IMR-90 (cell line): ENCODE measurements at regions not wholly inside any gene's neighbourhood (a gene's known extent, or its start where the extent isn't known, plus 50 kb on each side); places are given as distances from the start of the nearest gene placed in this dataset.

ENCODE experiments used
- ATAC-seq: fragments of 200-7000 bp; cut with Tn5 transposase; 2 replicates; pipeline ENCODE4 v1.9.1; 2020; ENCODE audit warnings: low read depth, mild to moderate bottlenecking, moderate library complexity
- BruUV-seq: library from RNA; stranded (reverse); fragments of 400-500 nt; replicated peaks from 2 replicates; lab custom pipeline; 2021; lab: Mats Ljungman, UMichigan
- CTCF ChIA-PET: fragments of 300-600 bp; formaldehyde crosslinking; extraction: SDS; loops from one replicate; lab custom pipeline; 2021; ENCODE audit warnings: antibody characterized with exemption; lab: Yijun Ruan, JAX
- POLR2A ChIA-PET: fragments of 300-600 bp; sonication (Branson Sonifier 250); formaldehyde crosslinking; loops from one replicate; lab custom pipeline; 2022; ENCODE audit warnings: antibody characterized with exemption; ENCODE audit not compliant: unreplicated experiment; lab: Charles Lee
- DNase-seq: peaks from one replicate; pipeline ENCODE4 v3.0.0; 2013
- H2AFZ ChIP-seq: replicated peaks from 2 replicates; pipeline ENCODE3; 2013; ENCODE audit warnings: low read length, mild to moderate bottlenecking; ENCODE audit not compliant: poor library complexity
- H2AK5ac ChIP-seq: 2 replicates; pipeline ENCODE4 v1.6.1; 2013; ENCODE audit warnings: low read depth, low read length, inconsistent platforms
- H2AK9ac ChIP-seq: replicated peaks from 2 replicates; pipeline ENCODE3; 2013; ENCODE audit warnings: mild to moderate bottlenecking, low read depth, low read length, moderate library complexity; ENCODE audit not compliant: poor library complexity
- H2BK120ac ChIP-seq: 2 replicates; pipeline ENCODE4 v1.6.1; 2013; ENCODE audit warnings: low read depth, low read length, inconsistent platforms
- H2BK15ac ChIP-seq: 3 replicates; pipeline ENCODE4 v1.6.1; 2013; ENCODE audit warnings: low read depth, low read length, inconsistent platforms
- H2BK20ac ChIP-seq: 2 replicates; pipeline ENCODE4 v1.6.1; 2013; ENCODE audit warnings: low read depth, mild to moderate bottlenecking, inconsistent platforms, low read length, moderate library complexity
- H2BK5ac ChIP-seq: 2 replicates; pipeline ENCODE4 v1.6.1; 2013; ENCODE audit warnings: mild to moderate bottlenecking, low read depth, low read length, inconsistent platforms; ENCODE audit not compliant: poor library complexity, severe bottlenecking
- H3K14ac ChIP-seq: replicated peaks from 2 replicates; pipeline ENCODE4 v1.6.1; 2013; ENCODE audit warnings: low read depth, low read length, inconsistent platforms
- H3K18ac ChIP-seq: 2 replicates; pipeline ENCODE4 v1.6.1; 2013; ENCODE audit warnings: low read depth, low read length, control low read depth
- H3K23ac ChIP-seq: 2 replicates; pipeline ENCODE4 v1.6.1; 2013; ENCODE audit warnings: low read depth, low read length, inconsistent platforms
- H3K27ac ChIP-seq: 2 replicates; pipeline ENCODE4 v1.5.1; 2013; ENCODE audit warnings: mild to moderate bottlenecking, control low read depth, low read length; ENCODE audit not compliant: insufficient read depth
- H3K27me3 ChIP-seq: 2 replicates; pipeline ENCODE4 v1.6.1; 2013; ENCODE audit warnings: low read length; ENCODE audit not compliant: control insufficient read depth, insufficient read depth
- H3K36me3 ChIP-seq: 2 replicates; pipeline ENCODE4 v1.6.1; 2013; ENCODE audit warnings: low read length, mixed read lengths; ENCODE audit not compliant: control insufficient read depth, insufficient read depth
- H3K4ac ChIP-seq: 2 replicates; pipeline ENCODE4 v1.6.1; 2013; ENCODE audit warnings: low read depth, low read length, inconsistent platforms
- H3K4me1 ChIP-seq: 2 replicates; pipeline ENCODE4 v1.6.1; 2013; ENCODE audit warnings: low read length, mixed read lengths; ENCODE audit not compliant: control insufficient read depth, insufficient read depth
- H3K4me2 ChIP-seq: 2 replicates; pipeline ENCODE4 v1.6.1; 2013; ENCODE audit warnings: low read depth, mild to moderate bottlenecking, control low read depth, low read length, moderate library complexity
- H3K4me3 ChIP-seq: 2 replicates; pipeline ENCODE4 v1.5.1; 2013; ENCODE audit warnings: low read depth, mild to moderate bottlenecking, control low read depth, low read length, moderate library complexity; ENCODE audit not compliant: insufficient read depth
- H3K56ac ChIP-seq: 2 replicates; pipeline ENCODE4 v1.6.1; 2013; ENCODE audit warnings: low read length, inconsistent platforms; ENCODE audit not compliant: insufficient read depth; ENCODE audit errors: extremely low read depth
- H3K79me1 ChIP-seq, 2 experiments: 2 replicates each; pipeline ENCODE4 v1.6.1; 2013; ENCODE audit warnings: low read length in 2 of 2, inconsistent platforms in 1 of 2, low read depth in 1 of 2
- H3K9ac ChIP-seq: 2 replicates; pipeline ENCODE4 v1.6.1; 2013; ENCODE audit warnings: low read depth, low read length, control low read depth
- H3K9me1 ChIP-seq: 2 replicates; pipeline ENCODE4 v1.6.1; 2013; ENCODE audit warnings: low read length, inconsistent platforms; ENCODE audit not compliant: insufficient read depth
- H3K9me3 ChIP-seq: 2 replicates; pipeline ENCODE4 v1.6.1; 2013; ENCODE audit warnings: low read length; ENCODE audit not compliant: control insufficient read depth, insufficient read depth
- H4K20me1 ChIP-seq: 2 replicates; pipeline ENCODE4 v1.6.1; 2013; ENCODE audit warnings: low read length, inconsistent platforms; ENCODE audit not compliant: insufficient read depth
- H4K5ac ChIP-seq: 2 replicates; pipeline ENCODE4 v1.6.1; 2013; ENCODE audit warnings: mild to moderate bottlenecking, low read depth, low read length, control low read depth
- H4K8ac ChIP-seq, 2 experiments: 2 replicates each; pipeline ENCODE4 v1.6.1; 2013; ENCODE audit warnings: low read depth in 2 of 2, low read length in 2 of 2, control low read depth in 1 of 2, inconsistent platforms in 1 of 2
- H4K91ac ChIP-seq: 2 replicates; pipeline ENCODE4 v1.6.1; 2013; ENCODE audit warnings: low read depth, low read length, inconsistent platforms; ENCODE audit not compliant: insufficient read depth
- BHLHE40 ChIP-seq: fragments of 150-350 bp; IDR thresholded peaks from 2 replicates; pipeline ENCODE4 v1.6.1; 2016; ENCODE audit warnings: mild to moderate bottlenecking, low read depth, low read length
- CEBPB ChIP-seq: IDR thresholded peaks from 2 replicates; pipeline ENCODE4 v1.6.1; 2012; ENCODE audit warnings: low read depth, low read length, improper control_type of control experiment
- CHD1 ChIP-seq: IDR thresholded peaks from 2 replicates; pipeline ENCODE4 v1.6.1; 2012; ENCODE audit warnings: low read depth, low read length, improper control_type of control experiment
- CTCF ChIP-seq: conservative IDR thresholded peaks from 2 replicates; pipeline ENCODE4 v1.5.1; 2012; ENCODE audit warnings: mild to moderate bottlenecking, low read depth, low read length, improper control_type of control experiment
- ELK1 ChIP-seq: fragments of 150-350 bp; IDR thresholded peaks from 2 replicates; pipeline ENCODE4 v1.6.1; 2016; ENCODE audit warnings: low read depth, mild to moderate bottlenecking, low read length, moderate library complexity, borderline replicate concordance
- FOS ChIP-seq: fragments of 150-350 bp; IDR thresholded peaks from 2 replicates; pipeline ENCODE4 v1.6.1; 2016; ENCODE audit warnings: low read depth, low read length
- MAFK ChIP-seq: IDR thresholded peaks from 2 replicates; pipeline ENCODE4 v1.6.1; 2012; ENCODE audit warnings: low read depth, low read length, improper control_type of control experiment
- MAZ ChIP-seq: IDR thresholded peaks from 2 replicates; pipeline ENCODE4 v1.6.1; 2012; ENCODE audit warnings: low read depth, mild to moderate bottlenecking, low read length, improper control_type of control experiment, moderate library complexity, borderline replicate concordance
- MXI1 ChIP-seq: IDR thresholded peaks from 2 replicates; pipeline ENCODE4 v1.6.1; 2012; ENCODE audit warnings: low read depth, mild to moderate bottlenecking, low read length, moderate library complexity, borderline replicate concordance
- NFE2L2 ChIP-seq: fragments of 150-350 bp; IDR thresholded peaks from 2 replicates; pipeline ENCODE4 v1.6.1; 2016; ENCODE audit warnings: low read depth, mild to moderate bottlenecking, low read length
- POLR2A ChIP-seq: IDR thresholded peaks from 2 replicates; pipeline ENCODE4 v1.6.1; 2012; ENCODE audit warnings: mild to moderate bottlenecking, low read depth, low read length
- RAD21 ChIP-seq: IDR thresholded peaks from 2 replicates; pipeline ENCODE4 v1.6.1; 2012; ENCODE audit warnings: low read length, improper control_type of control experiment
- RCOR1 ChIP-seq: IDR thresholded peaks from 2 replicates; pipeline ENCODE4 v1.6.1; 2012; ENCODE audit warnings: mild to moderate bottlenecking, low read length, improper control_type of control experiment; ENCODE audit not compliant: insufficient replicate concordance
- RFX5 ChIP-seq: IDR thresholded peaks from 2 replicates; pipeline ENCODE4 v1.8.0; 2012; ENCODE audit warnings: low read depth, mild to moderate bottlenecking, low read length, moderate library complexity
- SMC3 ChIP-seq: fragments of 150-350 bp; IDR thresholded peaks from 2 replicates; pipeline ENCODE4 v1.6.1; 2016; ENCODE audit warnings: low read depth, mild to moderate bottlenecking, antibody characterized with exemption, low read length, moderate library complexity
- USF2 ChIP-seq: fragments of 150-350 bp; IDR thresholded peaks from 2 replicates; pipeline ENCODE4 v1.6.1; 2017; ENCODE audit warnings: mild to moderate bottlenecking, antibody characterized with exemption, low read length, low read depth
- WGBS, 2 experiments: methylation state at CpG; one replicate each; pipeline versions ENCODE4 v1.1.5 to v1.1.7; 2013; ENCODE audit warnings: missing lambda C conversion rate in 2 of 2; ENCODE audit not compliant: insufficient read length in 1 of 2; ENCODE audit errors: extremely low coverage in 2 of 2; 5-methylcytosine and 5-hydroxymethylcytosine counted together
- dilution Hi-C: fragments of 300-500 bp; cut with HindIII; formaldehyde crosslinking; loops from one replicate; pipeline ENCODE4 v1.14.3; 2018; ENCODE audit warnings: low sequenced_read_pairs; ENCODE audit not compliant: unreplicated experiment
- in situ Hi-C: fragments of 300-500 bp; cut with MboI; formaldehyde crosslinking; loops from 3 replicates; pipeline ENCODE4 v1.14.3; 2019; ENCODE audit warnings: low sequenced_read_pairs, inconsistent platforms, mixed read lengths
- intact Hi-C: fragments of 100-400 bp; cut with micrococcal nuclease; formaldehyde crosslinking; loops from 2 replicates; pipeline ENCODE4 v1.10.0; 2022

GRCh38 chr1:94335950-94336349, 82.2 kb upstream of the ABCD3 start:
- H2BK5ac ChIP-seq = no peak overlapping the region
- H2AK9ac ChIP-seq = no peak overlapping the region
- ATAC-seq (peak; percentile 89), DNase-seq (peak; percentile 95)
- H2AFZ ChIP-seq = no peak overlapping the region
- H4K91ac ChIP-seq = no peak overlapping the region
- no peak overlapping the region for H3K18ac ChIP-seq
- H4K8ac ChIP-seq = no peak overlapping the region
- BruUV-seq = no TSS peak
- no peak overlapping the region for H3K56ac ChIP-seq
- dilution Hi-C loops (no loop called here), in situ Hi-C loops (loop anchor here (10.0 to 25.0 kb wide), 2 partner anchors 311 to 449 kb away; partner anchors contain the start of gene DNTTIP2), intact Hi-C loops (loop anchor here (1.0 to 2.0 kb wide), 9 partner anchors 83 to 469 kb away; partner anchors contain the start of genes ARHGAP29, DNTTIP2 and GCLM)
- H3K79me1 ChIP-seq = no peaks in the 10 kb centered on the region
- no peak overlapping the region for H2BK120ac ChIP-seq
- H3K4me1 ChIP-seq = peaks cover 8% of the 10 kb centered on the region
- no peak overlapping the region for H3K23ac ChIP-seq
- no peak overlapping the region for H3K14ac ChIP-seq
- H3K4me3 ChIP-seq = no peak overlapping the region
- no peak overlapping the region for H3K9ac ChIP-seq
- no peak overlapping the region for H2BK20ac ChIP-seq
- ChIA-PET CTCF (interaction anchor here (0.6 to 8.9 kb wide), 46 partner anchors 9 to 991 kb away, joined by 3 to 119 read pairs (median 4); partner anchors contain the start of genes ARHGAP29 and DR1), POLR2A (interaction anchor here (0.6 kb wide), 1 partner anchor 98 kb away, joined by 3 read pairs; the partner anchor contains the start of gene ARHGAP29)
- H3K4ac ChIP-seq = no peak overlapping the region
- H3K27ac ChIP-seq = no peak overlapping the region
- H3K4me2 ChIP-seq = no peak overlapping the region
- H4K20me1 ChIP-seq = no peaks in the 10 kb centered on the region
- no peaks in the 10 kb centered on the region for H3K36me3 ChIP-seq
- H4K5ac ChIP-seq = no peak overlapping the region
- H3K9me3 ChIP-seq = no peaks in the 10 kb centered on the region
- WGBS, 2 experiments = 0% methylated on average over 4 of the region's 6 CpGs; no CpG with 5 or more reads in 1 of the 2 experiments
- peaks cover 16% of the 10 kb centered on the region for H3K27me3 ChIP-seq
- TF ChIP-seq POLR2A (peak; percentile 58), MAFK (no peak), RCOR1 (no peak), MXI1 (no peak), USF2 (no peak), RFX5 (no peak), SMC3 (peak; percentile 100), CEBPB (no peak), NFE2L2 (no peak), BHLHE40 (no peak), RAD21 (peak; percentile 100), CTCF (peak; percentile 100), MAZ (no peak), CHD1 (peak; percentile 82; the same call in 1 of the 2 replicates), FOS (no peak), ELK1 (no peak)
- no peak overlapping the region for H2BK15ac ChIP-seq
- H3K9me1 ChIP-seq = peaks cover 3% of the 10 kb centered on the region; the same call in 1 of the 2 replicates
- no peak overlapping the region for H2AK5ac ChIP-seq
